Ovary (tissue), 7 donors: ENCODE measurements at regions not wholly inside any gene's neighbourhood (a gene's known extent, or its start where the extent isn't known, plus 50 kb on each side); places are given as distances from the start of the nearest gene placed in this dataset.
"Not testable (repeated sequence)": the region's sequence is repeated elsewhere in the genome, so short reads cannot be mapped to it uniquely, and the experiment has no call there.

Experiments used
- DNase-seq, 5 donors: peaks; one replicate each; pipeline ENCODE4 v3.0.0-alpha.2; 2019 to 2020
- H3K27ac ChIP-seq, 2 donors: fragments of 200-600 bp; one replicate each; pipeline versions ENCODE4 v1.5.1 to v1.8.0; 2019 to 2022
- H3K27me3 ChIP-seq: fragments of 200-600 bp; one replicate; pipeline ENCODE4 v1.8.0; 2022
- H3K36me3 ChIP-seq: fragments of 200-600 bp; sonication (generic); one replicate; pipeline ENCODE4 v1.5.1; 2019
- H3K4me1 ChIP-seq: one replicate; pipeline ENCODE4 v1.8.1; 2013; ENCODE audit warnings: mild to moderate bottlenecking, moderate library complexity; ENCODE audit not compliant: insufficient read depth
- H3K4me3 ChIP-seq: fragments of 200-600 bp; sonication (generic); one replicate; pipeline ENCODE4 v1.5.1; 2017
- H3K9me3 ChIP-seq, 2 donors: fragments of 200-600 bp in 1 of 2; sonication (generic) in 1 of 2; one replicate each; pipeline versions ENCODE4 v1.5.1 to v1.8.1; 2013 to 2019; ENCODE audit warnings: mild to moderate bottlenecking in 1 of 2, moderate library complexity in 1 of 2
- EP300 ChIP-seq: sonication (generic); formaldehyde crosslinking; IDR thresholded peaks from one replicate; pipeline ENCODE4 v1.6.1; 2017; ENCODE audit warnings: antibody characterized with exemption
- POLR2A ChIP-seq: fragments of 450-650 bp; IDR thresholded peaks from one replicate; pipeline ENCODE4 v1.6.1; 2017; ENCODE audit warnings: antibody characterized with exemption, mild to moderate bottlenecking, moderate library complexity
- WGBS, 3 donors: extraction: QIAGEN DNeasy Blood & Tissue Kit in 1 of 3; methylation state at CpG; one replicate each; pipeline versions ENCODE4 v1.1.5 to v1.1.7; 2013 to 2017; 5-methylcytosine and 5-hydroxymethylcytosine counted together
- intact Hi-C, 4 donors: fragments of 100-400 bp; cut with DNase I; formaldehyde crosslinking; loops; one replicate each; pipeline versions ENCODE4 v1.11.0 to v1.15.1; 2022 to 2023
- TF ChIP-seq, protein P1 (sequence below), 3 donors: fragments of 450-650 bp in 2 of 3; fragments of 200-600 bp in 1 of 3; IDR thresholded peaks; one replicate each; pipeline versions ENCODE4 v1.5.1 to v1.8.0; 2016 to 2022; ENCODE audit warnings: antibody characterized with exemption in 3 of 3, mild to moderate bottlenecking in 1 of 3
- donor health status: DM: no; HTN: no; CAD: no; lungs with moderate emphysema.
- donor health status: DM: no; HTN: no; CAD: no.
- donor health status: Bipolar disorder and iron deficiency.
- donor health status: DM: no; HTN: no; CAD: no.
- donor health status: DM: yes; HTN: yes; CAD: no.

GRCh38 chr20:1752045-1752444, 94.5 kb upstream of the SIRPG start:
- intact Hi-C loops = no loop called here
- DNase-seq = no peak
- TF ChIP-seq EP300 = no peak
- TF ChIP-seq, protein P1, sequence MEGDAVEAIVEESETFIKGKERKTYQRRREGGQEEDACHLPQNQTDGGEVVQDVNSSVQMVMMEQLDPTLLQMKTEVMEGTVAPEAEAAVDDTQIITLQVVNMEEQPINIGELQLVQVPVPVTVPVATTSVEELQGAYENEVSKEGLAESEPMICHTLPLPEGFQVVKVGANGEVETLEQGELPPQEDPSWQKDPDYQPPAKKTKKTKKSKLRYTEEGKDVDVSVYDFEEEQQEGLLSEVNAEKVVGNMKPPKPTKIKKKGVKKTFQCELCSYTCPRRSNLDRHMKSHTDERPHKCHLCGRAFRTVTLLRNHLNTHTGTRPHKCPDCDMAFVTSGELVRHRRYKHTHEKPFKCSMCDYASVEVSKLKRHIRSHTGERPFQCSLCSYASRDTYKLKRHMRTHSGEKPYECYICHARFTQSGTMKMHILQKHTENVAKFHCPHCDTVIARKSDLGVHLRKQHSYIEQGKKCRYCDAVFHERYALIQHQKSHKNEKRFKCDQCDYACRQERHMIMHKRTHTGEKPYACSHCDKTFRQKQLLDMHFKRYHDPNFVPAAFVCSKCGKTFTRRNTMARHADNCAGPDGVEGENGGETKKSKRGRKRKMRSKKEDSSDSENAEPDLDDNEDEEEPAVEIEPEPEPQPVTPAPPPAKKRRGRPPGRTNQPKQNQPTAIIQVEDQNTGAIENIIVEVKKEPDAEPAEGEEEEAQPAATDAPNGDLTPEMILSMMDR (IDR thresholded peaks at IDR 0.05) = no peak
- no peak for TF ChIP-seq POLR2A
- no peaks in the 10 kb centered on the region for H3K27me3 ChIP-seq
- no peaks in the 10 kb centered on the region for H3K4me1 ChIP-seq
- H3K36me3 ChIP-seq = no peaks in the 10 kb centered on the region
- no peaks in the 10 kb centered on the region for H3K9me3 ChIP-seq
- H3K4me3 ChIP-seq = no peak overlapping the region
- no peak overlapping the region for H3K27ac ChIP-seq

DNA sequence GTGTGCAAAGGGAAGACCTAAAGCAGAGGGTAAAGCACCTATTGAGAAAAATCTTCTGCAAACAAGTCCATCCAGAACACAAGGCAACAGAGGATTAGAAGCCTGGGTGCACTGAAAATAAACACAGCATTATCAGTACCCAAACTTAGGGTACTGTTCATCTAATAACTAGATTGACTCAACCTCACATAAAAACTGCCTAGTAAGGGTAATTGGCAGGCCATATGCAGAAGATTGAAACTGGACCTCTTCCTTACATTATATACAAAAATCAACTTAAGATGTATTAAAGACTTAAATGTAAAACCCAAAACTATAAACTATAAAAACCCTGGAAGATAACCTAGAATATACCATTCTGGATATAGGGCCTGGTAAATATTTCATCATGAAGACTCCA, 91.2 kb upstream of the SIRPG start:
- intact Hi-C loops = no loop called here
- no peak for DNase-seq
- TF ChIP-seq, protein P1 (IDR thresholded peaks at IDR 0.05) = no peak
- TF ChIP-seq POLR2A = no peak
- no peak for TF ChIP-seq EP300
- Histone ChIP-seq H3K27ac (no peak overlapping the region), H3K36me3 (no peaks in the 10 kb centered on the region), H3K9me3 (no peaks in the 10 kb centered on the region), H3K4me3 (no peak overlapping the region), H3K4me1 (no peaks in the 10 kb centered on the region), H3K27me3 (no peaks in the 10 kb centered on the region)

- no peaks in the 10 kb centered on the region for H3K4me1 ChIP-seq
- no peak for DNase-seq
- no peaks in the 10 kb centered on the region for H3K9me3 ChIP-seq
- H3K27ac ChIP-seq = no peak overlapping the region
- H3K36me3 ChIP-seq = no peaks in the 10 kb centered on the region
- 26 to 46% (median 38%) methylated on average over 3 of the region's 3 CpGs for WGBS, 3 donors
- H3K27me3 ChIP-seq = no peaks in the 10 kb centered on the region
- no peak for TF ChIP-seq EP300
- TF ChIP-seq POLR2A = no peak
- intact Hi-C loops = no loop called here
- no peak overlapping the region for H3K4me3 ChIP-seq
Observed at GRCh38 chr20:1747953-1748577, 90.5 kb upstream of the SIRPG start.

GRCh38 chr20:1742049-1742434, 84.5 kb upstream of the SIRPG start:
- intact Hi-C loops, H3K4me1 ChIP-seq, H3K36me3 ChIP-seq, DNase-seq, H3K4me3 ChIP-seq, H3K9me3 ChIP-seq, H3K27me3 ChIP-seq, H3K27ac ChIP-seq: not testable (repeated sequence)
- 78 to 82% (median 81%) methylated on average over 3 to 4 of the region's 4 CpGs for WGBS, 3 donors

DNA sequence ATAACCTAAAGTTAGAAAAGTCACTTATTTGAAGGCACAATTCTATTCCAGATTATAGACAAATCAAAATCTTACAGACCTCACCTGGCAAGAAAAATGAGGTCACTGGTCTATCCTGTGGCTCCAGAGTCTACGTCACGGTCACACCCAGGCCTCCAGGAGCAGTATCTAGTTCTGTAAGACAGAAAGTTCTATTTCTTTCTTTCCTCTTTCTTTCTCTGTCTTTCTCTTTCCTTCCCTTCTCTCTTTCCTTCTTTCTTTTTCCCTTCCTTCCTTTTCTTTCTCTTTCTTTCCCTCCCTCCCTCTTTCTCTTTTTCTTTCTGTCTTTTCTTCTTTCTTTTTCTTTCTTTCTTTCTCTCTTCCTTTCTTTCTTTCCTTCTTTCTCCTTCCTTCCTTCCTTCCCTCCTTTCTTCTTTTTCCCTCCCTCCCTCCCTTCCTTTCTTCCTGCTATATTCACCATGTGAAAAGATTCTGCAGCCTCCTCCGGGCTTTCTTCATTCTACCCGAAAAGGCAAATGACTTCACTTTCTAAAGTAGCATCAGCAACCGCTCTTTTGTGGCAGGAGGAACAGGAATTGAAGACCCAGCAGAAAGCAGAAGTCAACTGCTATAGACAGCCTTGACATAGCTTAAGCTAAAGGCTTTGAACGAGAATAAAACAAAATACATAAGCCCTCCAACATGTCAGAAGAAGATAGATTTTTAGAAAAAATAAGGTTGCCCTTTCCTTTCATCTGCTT, 83.9 kb upstream of the SIRPG start:
- H3K4me1 ChIP-seq = no peaks in the 10 kb centered on the region
- no peaks in the 10 kb centered on the region for H3K36me3 ChIP-seq
- no peak overlapping the region for H3K27ac ChIP-seq
- H3K9me3 ChIP-seq = no peaks in the 10 kb centered on the region
- no peak for TF ChIP-seq EP300
- TF ChIP-seq, protein P1 (IDR thresholded peaks at IDR 0.05) = no peak
- no peak for DNase-seq
- 73 to 81% (median 76%) methylated on average over 6 of the region's 6 CpGs for WGBS, 3 donors
- H3K27me3 ChIP-seq = no peaks in the 10 kb centered on the region
- H3K4me3 ChIP-seq = no peak overlapping the region
- intact Hi-C loops = no loop called here
